WTC11 (cell line): ENCODE measurements at regions not wholly inside any gene's neighbourhood (a gene's known extent, or its start where the extent isn't known, plus 50 kb on each side); places are given as distances from the start of the nearest gene placed in this dataset.

Source experiments
- ATAC-seq: fragments of 200-7000 bp; cut with Tn5 transposase; 2 replicates; pipeline ENCODE4 v1.10.0; 2021; ENCODE audit warnings: mild to moderate bottlenecking, moderate library complexity
- CTCF ChIA-PET: fragments of 300-600 bp; sonication (Branson Sonifier 250); formaldehyde crosslinking; loops from one replicate; lab custom pipeline; 2021; ENCODE audit warnings: antibody characterized with exemption; lab: Charles Lee
- POLR2A ChIA-PET: fragments of 350-600 bp; sonication (Branson Sonifier 250); formaldehyde crosslinking; loops from one replicate; lab custom pipeline; 2021; ENCODE audit warnings: antibody characterized with exemption; lab: Charles Lee
- DNase-seq: peaks from one replicate; pipeline ENCODE4 v3.0.0; 2021; ENCODE audit warnings: low spot score
- H3K27ac Mint-ChIP-seq: 2 replicates; pipeline ENCODE4 v1.8.0; 2021; ENCODE audit warnings: mixed read lengths
- H3K27me3 Mint-ChIP-seq: 2 replicates; pipeline ENCODE4 v1.8.0; 2021; ENCODE audit warnings: low read depth, mild to moderate bottlenecking, moderate library complexity, mixed read lengths
- H3K36me3 Mint-ChIP-seq: 2 replicates; pipeline ENCODE4 v1.8.0; 2021; ENCODE audit warnings: mixed read lengths
- H3K4me1 Mint-ChIP-seq: 2 replicates; pipeline ENCODE4 v1.8.0; 2022; ENCODE audit warnings: mixed read lengths
- H3K4me3 Mint-ChIP-seq: 2 replicates; pipeline ENCODE4 v1.8.0; 2021; ENCODE audit warnings: mild to moderate bottlenecking, moderate library complexity, mixed read lengths
- H3K9me3 Mint-ChIP-seq: 2 replicates; pipeline ENCODE4 v1.8.0; 2021; ENCODE audit warnings: mixed read lengths
- GRHL2 ChIP-seq: fragments of 250-450 bp; sonication (Bioruptor Pico); IDR thresholded peaks from 2 replicates; pipeline ENCODE4 v1.8.0; 2022; ENCODE audit warnings: mild to moderate bottlenecking, moderate library complexity; ENCODE audit not compliant: insufficient replicate concordance, severe bottlenecking
- MXD4 ChIP-seq: fragments of 250-450 bp; sonication (Bioruptor Pico); IDR thresholded peaks from 2 replicates; pipeline ENCODE4 v1.8.0; 2021; ENCODE audit warnings: mild to moderate bottlenecking, moderate library complexity, borderline replicate concordance
- NR1H2 ChIP-seq: sonication (generic); formaldehyde crosslinking; IDR thresholded peaks from 2 replicates; pipeline ENCODE4 v1.9.0; 2021; ENCODE audit warnings: mild to moderate bottlenecking, moderate library complexity, missing genetic modification reagents
- SMAD4 ChIP-seq: sonication (generic); formaldehyde crosslinking; IDR thresholded peaks from 2 replicates; pipeline ENCODE4 v1.8.0; 2022; ENCODE audit warnings: mild to moderate bottlenecking, missing genetic modification reagents
- SOX15 ChIP-seq: fragments of 250-450 bp; sonication (Bioruptor Pico); IDR thresholded peaks from 2 replicates; pipeline ENCODE4 v1.9.0; 2021; ENCODE audit warnings: mild to moderate bottlenecking
- TP53 ChIP-seq: sonication (generic); formaldehyde crosslinking; IDR thresholded peaks from 2 replicates; pipeline ENCODE4 v1.8.1; 2023; ENCODE audit warnings: mild to moderate bottlenecking, missing genetic modification reagents
- ZNF396 ChIP-seq: fragments of 250-450 bp; sonication (Bioruptor Pico); IDR thresholded peaks from 2 replicates; pipeline ENCODE4 v1.8.0; 2021; ENCODE audit warnings: mild to moderate bottlenecking, moderate library complexity, borderline replicate concordance
- TF ChIP-seq, protein P1 (sequence below): sonication (generic); formaldehyde crosslinking; IDR thresholded peaks from 2 replicates; pipeline ENCODE4 v1.8.0; 2023; ENCODE audit warnings: mild to moderate bottlenecking, missing genetic modification reagents
- TF ChIP-seq, protein P2 (sequence below): sonication (generic); formaldehyde crosslinking; IDR thresholded peaks from 2 replicates; pipeline ENCODE4 v1.8.1; 2023; ENCODE audit warnings: mild to moderate bottlenecking, missing genetic modification reagents, borderline replicate concordance
- TF ChIP-seq, protein P3 (sequence below): fragments of 250-450 bp; sonication (Bioruptor Pico); IDR thresholded peaks from 2 replicates; pipeline ENCODE4 v1.9.0; 2021; ENCODE audit warnings: moderate library complexity, mild to moderate bottlenecking, inconsistent platforms, borderline replicate concordance
- TF ChIP-seq, protein P4 (sequence below): fragments of 200-600 bp; IDR thresholded peaks from 2 replicates; pipeline ENCODE4 v1.8.0; 2022; ENCODE audit warnings: antibody characterized with exemption
- TF ChIP-seq, protein P5 (sequence below): sonication (generic); formaldehyde crosslinking; IDR thresholded peaks from 2 replicates; pipeline ENCODE4 v1.8.0; 2023; ENCODE audit warnings: missing genetic modification reagents, mild to moderate bottlenecking, borderline replicate concordance
- TF ChIP-seq, protein P6 (sequence below): fragments of 250-450 bp; sonication (Bioruptor Pico); IDR thresholded peaks from 2 replicates; pipeline ENCODE4 v1.9.0; 2021; ENCODE audit warnings: mild to moderate bottlenecking

DNA sequence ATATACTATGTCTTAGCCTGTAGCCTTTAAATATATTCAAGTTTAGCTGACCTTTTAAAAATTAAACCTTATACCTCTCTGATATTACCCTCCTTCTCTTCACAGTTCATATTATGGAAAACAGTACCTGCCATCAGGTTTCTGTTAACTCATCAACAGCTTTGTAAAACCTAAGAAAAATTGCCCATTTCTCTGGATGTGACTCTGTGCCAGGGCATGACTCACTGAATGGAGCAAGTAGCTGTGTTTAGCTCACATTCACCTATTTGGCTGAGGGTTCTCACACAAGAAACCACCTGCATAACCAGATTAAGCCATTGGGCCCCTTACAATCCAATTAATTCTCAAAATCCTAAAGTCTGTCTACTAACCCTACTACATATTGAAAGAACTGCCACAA lies 678.8 kb upstream of the MARCKS start:
- no peak for ATAC-seq
- no peak for TF ChIP-seq SMAD4
- TF ChIP-seq, protein P1, sequence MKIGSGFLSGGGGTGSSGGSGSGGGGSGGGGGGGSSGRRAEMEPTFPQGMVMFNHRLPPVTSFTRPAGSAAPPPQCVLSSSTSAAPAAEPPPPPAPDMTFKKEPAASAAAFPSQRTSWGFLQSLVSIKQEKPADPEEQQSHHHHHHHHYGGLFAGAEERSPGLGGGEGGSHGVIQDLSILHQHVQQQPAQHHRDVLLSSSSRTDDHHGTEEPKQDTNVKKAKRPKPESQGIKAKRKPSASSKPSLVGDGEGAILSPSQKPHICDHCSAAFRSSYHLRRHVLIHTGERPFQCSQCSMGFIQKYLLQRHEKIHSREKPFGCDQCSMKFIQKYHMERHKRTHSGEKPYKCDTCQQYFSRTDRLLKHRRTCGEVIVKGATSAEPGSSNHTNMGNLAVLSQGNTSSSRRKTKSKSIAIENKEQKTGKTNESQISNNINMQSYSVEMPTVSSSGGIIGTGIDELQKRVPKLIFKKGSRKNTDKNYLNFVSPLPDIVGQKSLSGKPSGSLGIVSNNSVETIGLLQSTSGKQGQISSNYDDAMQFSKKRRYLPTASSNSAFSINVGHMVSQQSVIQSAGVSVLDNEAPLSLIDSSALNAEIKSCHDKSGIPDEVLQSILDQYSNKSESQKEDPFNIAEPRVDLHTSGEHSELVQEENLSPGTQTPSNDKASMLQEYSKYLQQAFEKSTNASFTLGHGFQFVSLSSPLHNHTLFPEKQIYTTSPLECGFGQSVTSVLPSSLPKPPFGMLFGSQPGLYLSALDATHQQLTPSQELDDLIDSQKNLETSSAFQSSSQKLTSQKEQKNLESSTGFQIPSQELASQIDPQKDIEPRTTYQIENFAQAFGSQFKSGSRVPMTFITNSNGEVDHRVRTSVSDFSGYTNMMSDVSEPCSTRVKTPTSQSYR (CRISPR knock-in tag), result no peak
- POLR2A ChIA-PET, result no interaction called here
- Mint-ChIP-seq H3K4me1 (peaks cover 2% of the 10 kb centered on the region; the same call in 1 of the 2 replicates), H3K27me3 (no peaks in the 10 kb centered on the region), H3K27ac (no peak overlapping the region), H3K9me3 (no peaks in the 10 kb centered on the region), H3K36me3 (no peaks in the 10 kb centered on the region), H3K4me3 (no peak overlapping the region)
- CTCF ChIA-PET, result no interaction called here
- DNase-seq, result no peak

DNA sequence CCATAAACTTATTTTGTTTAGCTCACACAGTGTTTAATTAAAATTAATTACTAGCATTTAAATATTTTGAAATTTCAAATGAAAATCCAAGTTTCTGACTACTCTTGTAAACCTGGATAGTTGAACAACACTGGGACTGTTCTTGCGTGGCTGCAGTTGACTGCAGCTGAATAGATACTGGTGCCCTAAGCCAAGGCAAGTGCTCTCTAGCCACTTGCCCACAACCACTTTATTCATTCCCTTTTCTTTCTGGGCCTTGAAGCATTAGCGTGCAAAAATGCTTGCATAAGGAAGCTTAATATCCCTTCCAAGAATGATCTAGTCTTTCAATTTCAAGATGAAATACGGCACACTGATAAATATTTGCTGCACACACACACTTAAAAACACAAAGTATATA lies 676.0 kb upstream of the MARCKS start:
- H3K27me3 Mint-ChIP-seq, result no peaks in the 10 kb centered on the region
- no peak overlapping the region for H3K27ac Mint-ChIP-seq
- DNase-seq (no peak), ATAC-seq (no peak)
- ChIA-PET CTCF (no interaction called here), POLR2A (no interaction called here)
- no peaks in the 10 kb centered on the region for H3K36me3 Mint-ChIP-seq
- H3K9me3 Mint-ChIP-seq, result no peaks in the 10 kb centered on the region
- H3K4me3 Mint-ChIP-seq, result no peak overlapping the region
- H3K4me1 Mint-ChIP-seq, result peaks cover 6% of the 10 kb centered on the region
- TF ChIP-seq, protein P1 (CRISPR knock-in tag), result no peak
- TF ChIP-seq, protein P2, sequence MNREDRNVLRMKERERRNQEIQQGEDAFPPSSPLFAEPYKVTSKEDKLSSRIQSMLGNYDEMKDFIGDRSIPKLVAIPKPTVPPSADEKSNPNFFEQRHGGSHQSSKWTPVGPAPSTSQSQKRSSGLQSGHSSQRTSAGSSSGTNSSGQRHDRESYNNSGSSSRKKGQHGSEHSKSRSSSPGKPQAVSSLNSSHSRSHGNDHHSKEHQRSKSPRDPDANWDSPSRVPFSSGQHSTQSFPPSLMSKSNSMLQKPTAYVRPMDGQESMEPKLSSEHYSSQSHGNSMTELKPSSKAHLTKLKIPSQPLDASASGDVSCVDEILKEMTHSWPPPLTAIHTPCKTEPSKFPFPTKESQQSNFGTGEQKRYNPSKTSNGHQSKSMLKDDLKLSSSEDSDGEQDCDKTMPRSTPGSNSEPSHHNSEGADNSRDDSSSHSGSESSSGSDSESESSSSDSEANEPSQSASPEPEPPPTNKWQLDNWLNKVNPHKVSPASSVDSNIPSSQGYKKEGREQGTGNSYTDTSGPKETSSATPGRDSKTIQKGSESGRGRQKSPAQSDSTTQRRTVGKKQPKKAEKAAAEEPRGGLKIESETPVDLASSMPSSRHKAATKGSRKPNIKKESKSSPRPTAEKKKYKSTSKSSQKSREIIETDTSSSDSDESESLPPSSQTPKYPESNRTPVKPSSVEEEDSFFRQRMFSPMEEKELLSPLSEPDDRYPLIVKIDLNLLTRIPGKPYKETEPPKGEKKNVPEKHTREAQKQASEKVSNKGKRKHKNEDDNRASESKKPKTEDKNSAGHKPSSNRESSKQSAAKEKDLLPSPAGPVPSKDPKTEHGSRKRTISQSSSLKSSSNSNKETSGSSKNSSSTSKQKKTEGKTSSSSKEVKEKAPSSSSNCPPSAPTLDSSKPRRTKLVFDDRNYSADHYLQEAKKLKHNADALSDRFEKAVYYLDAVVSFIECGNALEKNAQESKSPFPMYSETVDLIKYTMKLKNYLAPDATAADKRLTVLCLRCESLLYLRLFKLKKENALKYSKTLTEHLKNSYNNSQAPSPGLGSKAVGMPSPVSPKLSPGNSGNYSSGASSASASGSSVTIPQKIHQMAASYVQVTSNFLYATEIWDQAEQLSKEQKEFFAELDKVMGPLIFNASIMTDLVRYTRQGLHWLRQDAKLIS (CRISPR knock-in tag), result no peak
- TF ChIP-seq GRHL2 (no peak), ZNF396 (CRISPR knock-in tag) (no peak), SOX15 (CRISPR knock-in tag) (no peak), MXD4 (CRISPR knock-in tag) (no peak), TP53 (CRISPR knock-in tag) (no peak), NR1H2 (no peak)
- TF ChIP-seq, protein P3, sequence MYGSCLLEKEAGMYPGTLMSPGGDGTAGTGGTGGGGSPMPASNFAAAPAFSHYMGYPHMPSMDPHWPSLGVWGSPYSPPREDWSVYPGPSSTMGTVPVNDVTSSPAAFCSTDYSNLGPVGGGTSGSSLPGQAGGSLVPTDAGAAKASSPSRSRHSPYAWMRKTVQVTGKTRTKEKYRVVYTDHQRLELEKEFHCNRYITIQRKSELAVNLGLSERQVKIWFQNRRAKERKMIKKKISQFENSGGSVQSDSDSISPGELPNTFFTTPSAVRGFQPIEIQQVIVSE (CRISPR knock-in tag), result no peak
- TF ChIP-seq, protein P4, sequence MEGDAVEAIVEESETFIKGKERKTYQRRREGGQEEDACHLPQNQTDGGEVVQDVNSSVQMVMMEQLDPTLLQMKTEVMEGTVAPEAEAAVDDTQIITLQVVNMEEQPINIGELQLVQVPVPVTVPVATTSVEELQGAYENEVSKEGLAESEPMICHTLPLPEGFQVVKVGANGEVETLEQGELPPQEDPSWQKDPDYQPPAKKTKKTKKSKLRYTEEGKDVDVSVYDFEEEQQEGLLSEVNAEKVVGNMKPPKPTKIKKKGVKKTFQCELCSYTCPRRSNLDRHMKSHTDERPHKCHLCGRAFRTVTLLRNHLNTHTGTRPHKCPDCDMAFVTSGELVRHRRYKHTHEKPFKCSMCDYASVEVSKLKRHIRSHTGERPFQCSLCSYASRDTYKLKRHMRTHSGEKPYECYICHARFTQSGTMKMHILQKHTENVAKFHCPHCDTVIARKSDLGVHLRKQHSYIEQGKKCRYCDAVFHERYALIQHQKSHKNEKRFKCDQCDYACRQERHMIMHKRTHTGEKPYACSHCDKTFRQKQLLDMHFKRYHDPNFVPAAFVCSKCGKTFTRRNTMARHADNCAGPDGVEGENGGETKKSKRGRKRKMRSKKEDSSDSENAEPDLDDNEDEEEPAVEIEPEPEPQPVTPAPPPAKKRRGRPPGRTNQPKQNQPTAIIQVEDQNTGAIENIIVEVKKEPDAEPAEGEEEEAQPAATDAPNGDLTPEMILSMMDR, result no peak
- TF ChIP-seq, protein P5, sequence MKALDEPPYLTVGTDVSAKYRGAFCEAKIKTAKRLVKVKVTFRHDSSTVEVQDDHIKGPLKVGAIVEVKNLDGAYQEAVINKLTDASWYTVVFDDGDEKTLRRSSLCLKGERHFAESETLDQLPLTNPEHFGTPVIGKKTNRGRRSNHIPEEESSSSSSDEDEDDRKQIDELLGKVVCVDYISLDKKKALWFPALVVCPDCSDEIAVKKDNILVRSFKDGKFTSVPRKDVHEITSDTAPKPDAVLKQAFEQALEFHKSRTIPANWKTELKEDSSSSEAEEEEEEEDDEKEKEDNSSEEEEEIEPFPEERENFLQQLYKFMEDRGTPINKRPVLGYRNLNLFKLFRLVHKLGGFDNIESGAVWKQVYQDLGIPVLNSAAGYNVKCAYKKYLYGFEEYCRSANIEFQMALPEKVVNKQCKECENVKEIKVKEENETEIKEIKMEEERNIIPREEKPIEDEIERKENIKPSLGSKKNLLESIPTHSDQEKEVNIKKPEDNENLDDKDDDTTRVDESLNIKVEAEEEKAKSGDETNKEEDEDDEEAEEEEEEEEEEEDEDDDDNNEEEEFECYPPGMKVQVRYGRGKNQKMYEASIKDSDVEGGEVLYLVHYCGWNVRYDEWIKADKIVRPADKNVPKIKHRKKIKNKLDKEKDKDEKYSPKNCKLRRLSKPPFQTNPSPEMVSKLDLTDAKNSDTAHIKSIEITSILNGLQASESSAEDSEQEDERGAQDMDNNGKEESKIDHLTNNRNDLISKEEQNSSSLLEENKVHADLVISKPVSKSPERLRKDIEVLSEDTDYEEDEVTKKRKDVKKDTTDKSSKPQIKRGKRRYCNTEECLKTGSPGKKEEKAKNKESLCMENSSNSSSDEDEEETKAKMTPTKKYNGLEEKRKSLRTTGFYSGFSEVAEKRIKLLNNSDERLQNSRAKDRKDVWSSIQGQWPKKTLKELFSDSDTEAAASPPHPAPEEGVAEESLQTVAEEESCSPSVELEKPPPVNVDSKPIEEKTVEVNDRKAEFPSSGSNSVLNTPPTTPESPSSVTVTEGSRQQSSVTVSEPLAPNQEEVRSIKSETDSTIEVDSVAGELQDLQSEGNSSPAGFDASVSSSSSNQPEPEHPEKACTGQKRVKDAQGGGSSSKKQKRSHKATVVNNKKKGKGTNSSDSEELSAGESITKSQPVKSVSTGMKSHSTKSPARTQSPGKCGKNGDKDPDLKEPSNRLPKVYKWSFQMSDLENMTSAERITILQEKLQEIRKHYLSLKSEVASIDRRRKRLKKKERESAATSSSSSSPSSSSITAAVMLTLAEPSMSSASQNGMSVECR (CRISPR knock-in tag), result no peak
- TF ChIP-seq, protein P6, sequence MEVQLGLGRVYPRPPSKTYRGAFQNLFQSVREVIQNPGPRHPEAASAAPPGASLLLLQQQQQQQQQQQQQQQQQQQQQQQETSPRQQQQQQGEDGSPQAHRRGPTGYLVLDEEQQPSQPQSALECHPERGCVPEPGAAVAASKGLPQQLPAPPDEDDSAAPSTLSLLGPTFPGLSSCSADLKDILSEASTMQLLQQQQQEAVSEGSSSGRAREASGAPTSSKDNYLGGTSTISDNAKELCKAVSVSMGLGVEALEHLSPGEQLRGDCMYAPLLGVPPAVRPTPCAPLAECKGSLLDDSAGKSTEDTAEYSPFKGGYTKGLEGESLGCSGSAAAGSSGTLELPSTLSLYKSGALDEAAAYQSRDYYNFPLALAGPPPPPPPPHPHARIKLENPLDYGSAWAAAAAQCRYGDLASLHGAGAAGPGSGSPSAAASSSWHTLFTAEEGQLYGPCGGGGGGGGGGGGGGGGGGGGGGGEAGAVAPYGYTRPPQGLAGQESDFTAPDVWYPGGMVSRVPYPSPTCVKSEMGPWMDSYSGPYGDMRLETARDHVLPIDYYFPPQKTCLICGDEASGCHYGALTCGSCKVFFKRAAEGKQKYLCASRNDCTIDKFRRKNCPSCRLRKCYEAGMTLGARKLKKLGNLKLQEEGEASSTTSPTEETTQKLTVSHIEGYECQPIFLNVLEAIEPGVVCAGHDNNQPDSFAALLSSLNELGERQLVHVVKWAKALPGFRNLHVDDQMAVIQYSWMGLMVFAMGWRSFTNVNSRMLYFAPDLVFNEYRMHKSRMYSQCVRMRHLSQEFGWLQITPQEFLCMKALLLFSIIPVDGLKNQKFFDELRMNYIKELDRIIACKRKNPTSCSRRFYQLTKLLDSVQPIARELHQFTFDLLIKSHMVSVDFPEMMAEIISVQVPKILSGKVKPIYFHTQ, result no peak
